ENCODE measurements at regions not wholly inside any gene's neighbourhood (a gene's known extent, or its start where the extent isn't known, plus 50 kb on each side); places are given as distances from the start of the nearest gene placed in this dataset.
A peak's percentile ranks its signal among the peaks of the same experiment; 100 is the strongest.

- no peak for TF ChIP-seq CTCF (IDR thresholded peaks at IDR 0.05)
Measured at GRCh38 chr6:12606616-12607015, 110.0 kb upstream of the PHACTR1 start.

GRCh38 chr6:12608016-12608860 is 108.3 kb upstream of the PHACTR1 start:
- Mint-ChIP-seq H3K9me3 (no peaks in the 10 kb centered on the region), H3K27ac (peak overlapping the region; percentile 47), H3K36me3 (ENCODE audit: low read depth) (no peaks in the 10 kb centered on the region), H3K4me1 (ENCODE audit: low read depth) (peaks cover 34% of the 10 kb centered on the region), H3K4me3 (peak overlapping the region; percentile 78), H3K27me3 (ENCODE audit: insufficient read depth) (no peaks in the 10 kb centered on the region; the same call in 1 of the 2 replicates)
- DNase-seq, result peak; percentile 48
- TF ChIP-seq CTCF (IDR thresholded peaks at IDR 0.05), result no peak

More at GRCh38 chr6:12606616-12607015, 110.0 kb upstream of the PHACTR1 start:
- no peaks in the 10 kb centered on the region for H3K36me3 Mint-ChIP-seq (ENCODE audit: low read depth)
- no peaks in the 10 kb centered on the region for H3K27me3 Mint-ChIP-seq (ENCODE audit: insufficient read depth)
- H3K27ac Mint-ChIP-seq, result no peak overlapping the region
- H3K4me3 Mint-ChIP-seq, result no peak overlapping the region
- H3K9me3 Mint-ChIP-seq, result no peaks in the 10 kb centered on the region
- DNase-seq, result no peak
- H3K4me1 Mint-ChIP-seq (ENCODE audit: low read depth), result peaks cover 46% of the 10 kb centered on the region

- no peak for DNase-seq
- no peaks in the 10 kb centered on the region for H3K9me3 Mint-ChIP-seq
- peak overlapping the region; percentile 78 for H3K4me3 Mint-ChIP-seq
- no peak for TF ChIP-seq CTCF (IDR thresholded peaks at IDR 0.05)
- no peaks in the 10 kb centered on the region for H3K36me3 Mint-ChIP-seq (ENCODE audit: low read depth)
- H3K4me1 Mint-ChIP-seq (ENCODE audit: low read depth), result peaks cover 31% of the 10 kb centered on the region
- peak overlapping the region; percentile 47; the same call in 1 of the 2 replicates for H3K27ac Mint-ChIP-seq
- no peaks in the 10 kb centered on the region; the same call in 1 of the 2 replicates for H3K27me3 Mint-ChIP-seq (ENCODE audit: insufficient read depth)
Measured at GRCh38 chr6:12608874-12609273, 107.7 kb upstream of the PHACTR1 start.

GRCh38 chr6:12609751-12610150 is 106.8 kb upstream of the PHACTR1 start:
- DNase-seq, result no peak
- Mint-ChIP-seq H3K27ac (no peak overlapping the region), H3K4me3 (no peak overlapping the region), H3K9me3 (no peaks in the 10 kb centered on the region), H3K36me3 (ENCODE audit: low read depth) (no peaks in the 10 kb centered on the region), H3K4me1 (ENCODE audit: low read depth) (peaks cover 31% of the 10 kb centered on the region), H3K27me3 (ENCODE audit: insufficient read depth) (no peaks in the 10 kb centered on the region; the same call in 1 of the 2 replicates)
- TF ChIP-seq CTCF (IDR thresholded peaks at IDR 0.05), result no peak

DNA sequence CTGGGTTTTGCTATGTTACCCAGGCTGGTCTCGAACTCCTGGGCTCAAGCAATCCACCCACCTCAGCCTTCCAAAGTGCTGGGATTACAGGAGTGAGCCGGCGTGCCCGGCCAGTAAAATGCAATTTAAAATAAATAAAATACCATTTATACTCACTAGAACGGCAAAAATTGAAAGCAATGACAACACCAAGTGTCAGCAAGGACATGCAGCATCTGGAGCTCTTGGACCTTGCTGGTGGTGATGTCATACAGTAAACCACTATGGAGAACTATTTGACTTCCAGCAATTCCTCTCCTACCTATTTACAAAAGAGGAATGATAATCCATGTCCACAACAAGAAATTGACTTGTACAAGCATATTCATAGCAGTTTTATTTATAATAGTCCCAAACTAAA is 105.7 kb upstream of the PHACTR1 start:
- Mint-ChIP-seq H3K27ac (no peak overlapping the region), H3K36me3 (ENCODE audit: low read depth) (no peaks in the 10 kb centered on the region), H3K4me1 (ENCODE audit: low read depth) (peaks cover 27% of the 10 kb centered on the region), H3K4me3 (no peak overlapping the region), H3K9me3 (no peaks in the 10 kb centered on the region), H3K27me3 (ENCODE audit: insufficient read depth) (no peaks in the 10 kb centered on the region; the same call in 1 of the 2 replicates)
- no peak for DNase-seq
- TF ChIP-seq CTCF (IDR thresholded peaks at IDR 0.05), result no peak

Data from HFFc6 (cell line).